ENCODE measurements at regions not wholly inside any gene's neighbourhood (a gene's known extent, or its start where the extent isn't known, plus 50 kb on each side); places are given as distances from the start of the nearest gene placed in this dataset.

- TF ChIP-seq CTCF (IDR thresholded peaks at IDR 0.05), result no peak
- TF ChIP-seq POLR2AphosphoS5 (IDR thresholded peaks at IDR 0.05), result no peak
- no peak for TF ChIP-seq POLR2A (IDR thresholded peaks at IDR 0.05)
- TF ChIP-seq EP300 (IDR thresholded peaks at IDR 0.05; ENCODE audit: low read depth), result no peak
Measured at GRCh38 chr10:130477360-130477759, 341.2 kb downstream of the GLRX3 start.
